ENCODE measurements at regions not wholly inside any gene's neighbourhood (a gene's known extent, or its start where the extent isn't known, plus 50 kb on each side); places are given as distances from the start of the nearest gene placed in this dataset.
"Not testable (repeated sequence)": the region's sequence is repeated elsewhere in the genome, so short reads cannot be mapped to it uniquely, and the experiment has no call there.

GRCh38 chr1:121569428-121569827 is 384.7 kb downstream of the SRGAP2C start:
- no peak overlapping the region for H3K56ac ChIP-seq (ENCODE audit: extremely low read depth, insufficient read depth, low read length)
- no peaks in the 10 kb centered on the region for H4K20me1 ChIP-seq (ENCODE audit: insufficient read depth, low read length)
- ATAC-seq (ENCODE audit: low read depth) (no peak), DNase-seq (no peak)
- H3K9ac ChIP-seq (ENCODE audit: low read depth, low read length): no peak overlapping the region
- no peaks in the 10 kb centered on the region for H3K4me1 ChIP-seq (ENCODE audit: control insufficient read depth, insufficient read depth, low read length)
- no peak overlapping the region for H2BK120ac ChIP-seq (ENCODE audit: low read depth, low read length)
- H3K27me3 ChIP-seq (ENCODE audit: control insufficient read depth, insufficient read depth, low read length): no peaks in the 10 kb centered on the region
- no peak overlapping the region for H3K4me2 ChIP-seq (ENCODE audit: low read depth, low read length)
- H3K9me1 ChIP-seq (ENCODE audit: insufficient read depth, low read length): no peaks in the 10 kb centered on the region
- no peaks in the 10 kb centered on the region for H3K36me3 ChIP-seq (ENCODE audit: control insufficient read depth, insufficient read depth, low read length)
- H4K91ac ChIP-seq (ENCODE audit: insufficient read depth, low read depth, low read length): no peak overlapping the region
- no peaks in the 10 kb centered on the region for H3K9me3 ChIP-seq (ENCODE audit: control insufficient read depth, insufficient read depth, low read length)
- no peak overlapping the region for H2AFZ ChIP-seq (replicated peaks; ENCODE audit: low read length, poor library complexity)
- no peak for TF ChIP-seq RFX5 (IDR thresholded peaks at IDR 0.05; ENCODE audit: low read depth, low read length)
- no peak overlapping the region for H2AK9ac ChIP-seq (replicated peaks; ENCODE audit: low read depth, low read length, poor library complexity)
- CTCF ChIA-PET: no interaction called here
- BruUV-seq (replicated peaks): no TSS peak
- H3K18ac ChIP-seq (ENCODE audit: low read depth, low read length): no peak overlapping the region
- POLR2A ChIA-PET (ENCODE audit: unreplicated experiment): no interaction called here
- intact Hi-C loops (cut with micrococcal nuclease) (loop anchor here (2.0 to 10.0 kb wide), 2 partner anchors 13 to 125 kb away; no protein-coding TSS in a partner anchor), in situ Hi-C loops (cut with MboI; ENCODE audit: low sequenced_read_pairs) (no loop called here), dilution Hi-C loops (cut with HindIII; ENCODE audit: low sequenced_read_pairs, unreplicated experiment) (no loop called here)
- no peak overlapping the region for H2BK5ac ChIP-seq (ENCODE audit: low read depth, low read length, poor library complexity, severe bottlenecking)
- no peak overlapping the region for H4K5ac ChIP-seq (ENCODE audit: low read depth, low read length)
- H3K4me3 ChIP-seq (ENCODE audit: insufficient read depth, low read depth, low read length): no peak overlapping the region
- no peak overlapping the region for H2BK20ac ChIP-seq (ENCODE audit: low read depth, low read length)
- no peak overlapping the region for H2AK5ac ChIP-seq (ENCODE audit: low read depth, low read length)
- no peak overlapping the region for H3K23ac ChIP-seq (ENCODE audit: low read depth, low read length)
- no peak overlapping the region for H3K4ac ChIP-seq (ENCODE audit: low read depth, low read length)
- H3K79me1 ChIP-seq (ENCODE audit: low read depth in 1 of 2, low read length in 2 of 2): no peaks in the 10 kb centered on the region
- H3K27ac ChIP-seq (ENCODE audit: insufficient read depth, low read length): no peak overlapping the region
- H2BK15ac ChIP-seq (ENCODE audit: low read depth, low read length): no peak overlapping the region
- no peak overlapping the region for H3K14ac ChIP-seq (replicated peaks; ENCODE audit: low read depth, low read length)
- no CpG with 5 or more reads among the region's 1 CpG for WGBS, 2 experiments (ENCODE audit: extremely low coverage in 2 of 2, insufficient read length in 1 of 2)
- H4K8ac ChIP-seq (ENCODE audit: low read depth in 2 of 2, low read length in 2 of 2): no peak overlapping the region

GRCh38 chr1:121573881-121574504 is 389.2 kb downstream of the SRGAP2C start:
- H3K4ac ChIP-seq (ENCODE audit: low read depth, low read length); H3K4me3 ChIP-seq (ENCODE audit: insufficient read depth, low read depth, low read length); BruUV-seq (replicated peaks); H3K27me3 ChIP-seq (ENCODE audit: control insufficient read depth, insufficient read depth, low read length); H3K56ac ChIP-seq (ENCODE audit: extremely low read depth, insufficient read depth, low read length); H3K14ac ChIP-seq (replicated peaks; ENCODE audit: low read depth, low read length); H2AK5ac ChIP-seq (ENCODE audit: low read depth, low read length); intact Hi-C loops (cut with micrococcal nuclease); H4K8ac ChIP-seq (ENCODE audit: low read depth in 2 of 2, low read length in 2 of 2); H3K18ac ChIP-seq (ENCODE audit: low read depth, low read length); H4K20me1 ChIP-seq (ENCODE audit: insufficient read depth, low read length); CTCF ChIA-PET; H2BK120ac ChIP-seq (ENCODE audit: low read depth, low read length); H3K9me1 ChIP-seq (ENCODE audit: insufficient read depth, low read length); in situ Hi-C loops (cut with MboI; ENCODE audit: low sequenced_read_pairs); H4K5ac ChIP-seq (ENCODE audit: low read depth, low read length); H2BK5ac ChIP-seq (ENCODE audit: low read depth, low read length, poor library complexity, severe bottlenecking); H2BK15ac ChIP-seq (ENCODE audit: low read depth, low read length); H4K91ac ChIP-seq (ENCODE audit: insufficient read depth, low read depth, low read length); H3K4me2 ChIP-seq (ENCODE audit: low read depth, low read length); H2AFZ ChIP-seq (replicated peaks; ENCODE audit: low read length, poor library complexity); H3K23ac ChIP-seq (ENCODE audit: low read depth, low read length); H3K79me1 ChIP-seq (ENCODE audit: low read depth in 1 of 2, low read length in 2 of 2); H3K36me3 ChIP-seq (ENCODE audit: control insufficient read depth, insufficient read depth, low read length); H2BK20ac ChIP-seq (ENCODE audit: low read depth, low read length); H3K4me1 ChIP-seq (ENCODE audit: control insufficient read depth, insufficient read depth, low read length); dilution Hi-C loops (cut with HindIII; ENCODE audit: low sequenced_read_pairs, unreplicated experiment); H3K9me3 ChIP-seq (ENCODE audit: control insufficient read depth, insufficient read depth, low read length); H3K27ac ChIP-seq (ENCODE audit: insufficient read depth, low read length); POLR2A ChIA-PET (ENCODE audit: unreplicated experiment); H2AK9ac ChIP-seq (replicated peaks; ENCODE audit: low read depth, low read length, poor library complexity); H3K9ac ChIP-seq (ENCODE audit: low read depth, low read length): not testable (repeated sequence)
- ATAC-seq (ENCODE audit: low read depth) (peak; percentile 66), DNase-seq (peak; percentile 44)
- 83% methylated on average over 2 of the region's 11 CpGs; no CpG with 5 or more reads in 1 of the 2 experiments for WGBS, 2 experiments (ENCODE audit: extremely low coverage in 2 of 2, insufficient read length in 1 of 2)
